ENCODE measurements at regions not wholly inside any gene's neighbourhood (a gene's known extent, or its start where the extent isn't known, plus 50 kb on each side); places are given as distances from the start of the nearest gene placed in this dataset.

GRCh38 chr10:52701647-52702046 is 70.9 kb downstream of the MBL2 start:
- no peak for TF ChIP-seq EZH2 (IDR thresholded peaks at IDR 0.05; ENCODE audit: borderline replicate concordance, low read length)
- TF ChIP-seq CTCF (IDR thresholded peaks at IDR 0.05; ENCODE audit: low read length) = no peak
- no peaks in the 10 kb centered on the region for H3K79me2 ChIP-seq (ENCODE audit: insufficient read depth, low read length)
- no peak overlapping the region for H2AFZ ChIP-seq (ENCODE audit: low read length)
- no peaks in the 10 kb centered on the region for H4K20me1 ChIP-seq (ENCODE audit: insufficient read depth, low read length)
- H3K9me2 ChIP-seq (ENCODE audit: low read depth, low read length) = no peaks in the 10 kb centered on the region
- H3K27ac ChIP-seq (ENCODE audit: low read depth, low read length, poor library complexity, severe bottlenecking) = no peak overlapping the region
- H3K4me1 ChIP-seq (ENCODE audit: insufficient read depth, low read length, severe bottlenecking) = no peaks in the 10 kb centered on the region
- no peak overlapping the region for H3K4me2 ChIP-seq (ENCODE audit: low read length)
- H3K9ac ChIP-seq (ENCODE audit: low read length) = no peak overlapping the region
- no peak overlapping the region for H3K4me3 ChIP-seq (ENCODE audit: low read depth, low read length, poor library complexity, severe bottlenecking)
- H3F3A ChIP-seq (ENCODE audit: insufficient read depth, low read length) = no peaks in the 10 kb centered on the region
- no peaks in the 10 kb centered on the region for H3K36me3 ChIP-seq (ENCODE audit: insufficient read depth, low read length)
- H3K9me3 ChIP-seq (ENCODE audit: low read length) = no peaks in the 10 kb centered on the region
- no peaks in the 10 kb centered on the region; the same call in 1 of the 2 replicates for H3K27me3 ChIP-seq (ENCODE audit: insufficient read depth, low read length)

- Histone ChIP-seq H3K79me2 (ENCODE audit: insufficient read depth, low read length) (no peaks in the 10 kb centered on the region), H3K9me3 (ENCODE audit: low read length) (no peaks in the 10 kb centered on the region), H3K9me2 (ENCODE audit: low read depth, low read length) (no peaks in the 10 kb centered on the region), H3K4me3 (ENCODE audit: low read depth, low read length, poor library complexity, severe bottlenecking) (no peak overlapping the region), H3K9ac (ENCODE audit: low read length) (no peak overlapping the region), H2AFZ (ENCODE audit: low read length) (no peak overlapping the region), H3K27ac (ENCODE audit: low read depth, low read length, poor library complexity, severe bottlenecking) (no peak overlapping the region), H3K4me1 (ENCODE audit: insufficient read depth, low read length, severe bottlenecking) (no peaks in the 10 kb centered on the region), H3K4me2 (ENCODE audit: low read length) (no peak overlapping the region), H4K20me1 (ENCODE audit: insufficient read depth, low read length) (no peaks in the 10 kb centered on the region), H3K27me3 (ENCODE audit: insufficient read depth, low read length) (no peaks in the 10 kb centered on the region; the same call in 1 of the 2 replicates), H3K36me3 (ENCODE audit: insufficient read depth, low read length) (no peaks in the 10 kb centered on the region), H3F3A (ENCODE audit: insufficient read depth, low read length) (no peaks in the 10 kb centered on the region)
- TF ChIP-seq CTCF (IDR thresholded peaks at IDR 0.05; ENCODE audit: low read length) (no peak), EZH2 (IDR thresholded peaks at IDR 0.05; ENCODE audit: borderline replicate concordance, low read length) (no peak)
Measured at GRCh38 chr10:52703451-52703850, 69.1 kb downstream of the MBL2 start.

GRCh38 chr10:52703898-52704297 is 68.7 kb downstream of the MBL2 start:
- TF ChIP-seq EZH2 (IDR thresholded peaks at IDR 0.05; ENCODE audit: borderline replicate concordance, low read length) (no peak), CTCF (IDR thresholded peaks at IDR 0.05; ENCODE audit: low read length) (no peak)
- H3K9me3 ChIP-seq (ENCODE audit: low read length) = no peaks in the 10 kb centered on the region
- H3K9me2 ChIP-seq (ENCODE audit: low read depth, low read length) = no peaks in the 10 kb centered on the region
- no peak overlapping the region for H3K9ac ChIP-seq (ENCODE audit: low read length)
- no peaks in the 10 kb centered on the region for H3F3A ChIP-seq (ENCODE audit: insufficient read depth, low read length)
- no peaks in the 10 kb centered on the region for H3K4me1 ChIP-seq (ENCODE audit: insufficient read depth, low read length, severe bottlenecking)
- no peak overlapping the region for H3K27ac ChIP-seq (ENCODE audit: low read depth, low read length, poor library complexity, severe bottlenecking)
- no peak overlapping the region for H2AFZ ChIP-seq (ENCODE audit: low read length)
- H3K36me3 ChIP-seq (ENCODE audit: insufficient read depth, low read length) = no peaks in the 10 kb centered on the region
- no peaks in the 10 kb centered on the region; the same call in 1 of the 2 replicates for H3K27me3 ChIP-seq (ENCODE audit: insufficient read depth, low read length)
- H3K79me2 ChIP-seq (ENCODE audit: insufficient read depth, low read length) = no peaks in the 10 kb centered on the region
- no peak overlapping the region for H3K4me3 ChIP-seq (ENCODE audit: low read depth, low read length, poor library complexity, severe bottlenecking)
- no peaks in the 10 kb centered on the region for H4K20me1 ChIP-seq (ENCODE audit: insufficient read depth, low read length)
- no peak overlapping the region for H3K4me2 ChIP-seq (ENCODE audit: low read length)
